Medulla oblongata (tissue), 1 donor: ENCODE measurements at regions not wholly inside any gene's neighbourhood (a gene's known extent, or its start where the extent isn't known, plus 50 kb on each side); places are given as distances from the start of the nearest gene placed in this dataset.

Experiments
- DNase-seq: peaks from one replicate; pipeline ENCODE4 v3.0.0-alpha.2; 2015; ENCODE audit errors: extremely low spot score

DNA sequence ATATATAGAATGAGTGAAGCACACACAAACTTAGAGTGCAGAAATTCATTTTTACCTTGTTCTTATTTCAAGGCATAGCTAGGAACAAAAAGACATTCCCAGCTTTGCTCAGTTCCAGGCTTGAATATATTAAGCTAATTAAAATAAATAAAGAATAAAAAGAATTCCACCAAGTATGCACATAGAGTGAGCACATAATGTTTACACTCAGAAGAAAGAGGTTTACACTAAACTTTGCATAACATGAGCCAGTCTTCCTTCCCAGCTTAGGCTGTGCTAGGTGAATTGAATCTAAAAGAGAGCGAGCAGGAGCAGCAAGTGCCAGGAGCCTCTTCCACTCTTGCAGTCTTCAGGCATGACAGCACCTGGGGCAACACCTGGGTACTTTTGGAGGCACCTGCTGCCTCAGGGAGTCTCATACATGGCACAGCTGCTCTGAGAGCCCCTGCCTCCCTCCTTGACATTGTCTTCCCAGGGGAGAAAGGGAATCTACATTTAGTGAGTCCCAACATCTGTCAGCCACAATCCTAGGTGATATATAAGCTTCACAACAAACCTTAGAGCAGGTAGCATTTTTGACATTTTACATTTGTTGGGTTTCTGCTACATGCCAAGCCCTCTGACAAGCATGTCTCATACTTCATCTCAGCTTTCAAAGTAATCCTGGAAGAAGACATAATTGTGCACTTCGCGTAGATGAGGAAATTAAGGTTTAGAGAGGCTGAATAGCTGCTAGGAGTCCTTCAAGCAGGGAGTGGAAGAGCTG lies 732.7 kb upstream of the TENM4 start:
- no peak for DNase-seq

DNA sequence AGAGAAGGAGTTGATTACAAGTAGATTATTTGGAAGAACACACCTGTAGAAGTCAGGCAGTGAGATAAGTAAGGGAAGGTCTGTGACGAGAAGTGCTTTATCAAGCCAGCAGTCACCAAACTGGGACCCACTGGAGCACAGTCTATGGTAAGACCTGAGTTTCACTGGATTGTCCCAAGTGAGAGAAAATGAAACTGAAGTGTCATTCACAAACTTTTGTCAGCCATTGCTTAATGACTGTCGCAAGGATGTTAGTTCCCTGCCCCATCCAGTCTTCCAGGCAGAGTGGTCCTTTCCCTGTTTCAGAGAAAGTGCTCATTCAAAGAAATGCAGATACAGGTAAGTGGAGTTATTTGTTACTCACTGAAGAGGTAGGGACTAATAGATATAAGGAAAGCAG lies 728.0 kb upstream of the TENM4 start:
- DNase-seq = no peak

DNA sequence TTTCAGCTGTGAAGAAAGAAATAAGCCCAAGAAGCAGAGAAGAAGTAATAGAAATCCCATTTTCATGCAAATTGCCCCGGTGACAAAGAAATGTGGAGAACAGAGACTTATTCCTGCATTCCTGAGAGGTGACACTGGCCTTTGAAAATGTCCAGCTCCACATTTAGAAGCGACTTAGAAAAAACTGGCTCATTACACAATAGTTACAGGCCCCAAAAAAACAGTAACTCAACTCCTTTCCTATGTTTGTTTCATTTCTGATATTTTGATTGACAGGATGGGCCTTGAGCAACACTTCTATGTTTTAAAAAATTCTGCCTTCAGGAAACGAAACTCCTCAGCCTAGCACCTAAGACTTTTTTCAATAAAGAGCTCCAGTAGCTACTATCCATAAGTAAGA lies 726.9 kb upstream of the TENM4 start:
- no peak for DNase-seq

DNA sequence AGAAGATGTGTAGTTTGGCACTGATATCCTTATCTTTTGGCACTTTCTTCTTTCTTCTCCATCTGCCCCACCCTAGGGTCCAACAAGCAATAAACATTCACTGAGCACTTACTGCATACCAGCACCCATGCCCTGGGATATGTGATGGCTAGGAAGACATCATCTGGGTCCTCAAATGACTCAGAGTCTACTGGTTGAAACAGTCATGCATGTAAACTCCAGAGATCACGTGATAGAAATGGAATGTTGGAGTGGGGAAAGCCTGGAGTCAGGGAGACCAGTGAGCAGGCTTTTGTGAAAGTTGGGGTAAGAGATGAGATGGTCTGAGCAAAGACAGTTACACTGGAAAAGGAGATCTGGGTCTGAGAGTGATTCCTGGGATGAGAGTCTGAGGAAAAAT lies 724.9 kb upstream of the TENM4 start:
- no peak for DNase-seq

DNA sequence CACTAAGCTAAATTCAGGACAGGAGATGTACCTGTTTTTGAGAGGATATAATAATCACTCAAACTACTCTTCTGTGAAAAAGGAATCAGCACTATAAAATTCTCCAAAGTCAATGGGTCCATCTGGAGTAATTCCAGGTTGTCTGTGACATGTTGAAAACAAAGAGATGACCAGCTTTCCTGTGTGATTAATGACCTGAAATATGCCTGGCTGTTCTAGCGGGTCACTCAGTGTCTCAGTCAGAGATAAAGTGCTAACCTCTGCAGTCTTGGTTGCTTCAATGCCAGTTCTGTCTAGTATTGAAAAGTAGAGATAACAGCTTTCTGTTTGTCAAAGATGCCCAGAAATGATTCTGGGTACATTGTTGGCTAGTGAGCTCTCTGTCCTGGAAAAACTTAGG lies 722.6 kb upstream of the TENM4 start:
- DNase-seq = no peak

DNA sequence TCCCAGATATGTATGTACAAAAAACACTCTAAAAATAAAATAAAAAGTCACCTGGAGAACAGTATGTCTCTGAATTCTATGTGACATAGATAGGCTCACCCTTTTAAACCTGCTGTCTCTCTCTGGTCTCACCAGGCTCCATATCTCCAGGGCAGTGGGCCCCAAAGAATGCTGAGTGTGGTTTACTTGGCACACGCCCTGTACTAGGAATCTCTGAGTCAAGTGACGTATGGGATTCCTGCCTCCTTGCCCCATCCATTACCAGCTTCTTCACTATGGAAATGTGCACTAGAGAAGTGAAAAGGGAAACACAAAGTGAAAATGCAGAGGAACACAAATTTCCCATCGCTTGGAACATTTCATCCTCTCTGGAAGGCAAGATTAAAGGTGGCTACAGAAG lies 722.2 kb upstream of the TENM4 start:
- no peak for DNase-seq

DNA sequence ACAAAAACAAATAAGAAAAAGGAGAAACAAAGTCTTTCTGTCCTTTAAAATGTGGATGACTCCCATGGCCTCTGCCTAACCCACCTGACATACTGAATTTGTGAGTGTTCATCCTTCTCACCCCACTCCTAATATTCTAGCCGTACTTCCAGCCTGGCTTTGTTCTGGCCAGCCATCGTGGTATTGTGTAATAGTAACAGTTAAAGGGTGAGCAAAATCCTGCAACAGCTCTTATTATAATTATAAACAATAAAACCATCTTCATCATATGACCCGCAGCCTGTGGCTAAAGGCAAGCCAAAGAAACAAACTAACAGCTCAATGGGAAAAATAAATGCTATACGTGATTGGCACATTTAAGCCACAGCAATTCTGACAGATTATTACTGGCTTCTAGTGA lies 721.6 kb upstream of the TENM4 start:
- no peak for DNase-seq

DNA sequence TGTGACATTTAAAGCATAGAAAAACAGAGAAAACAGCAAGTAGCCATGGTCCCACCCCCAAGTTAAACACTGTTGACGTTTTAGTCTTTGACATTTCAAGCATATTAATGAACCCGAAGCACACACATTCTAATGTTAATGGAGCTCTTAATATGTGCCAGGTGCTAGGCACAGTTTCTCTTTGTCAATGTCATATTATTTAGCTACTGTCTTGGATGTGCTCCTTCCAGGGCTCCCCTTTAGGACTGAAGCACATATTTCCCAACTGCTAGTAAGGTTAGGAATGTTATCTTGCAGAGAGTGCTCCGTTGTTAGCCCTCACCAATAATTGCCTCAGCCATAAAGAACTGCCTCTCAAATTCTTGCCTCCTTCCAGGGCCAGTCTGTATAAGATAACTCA lies 716.6 kb upstream of the TENM4 start:
- DNase-seq = no peak

DNA sequence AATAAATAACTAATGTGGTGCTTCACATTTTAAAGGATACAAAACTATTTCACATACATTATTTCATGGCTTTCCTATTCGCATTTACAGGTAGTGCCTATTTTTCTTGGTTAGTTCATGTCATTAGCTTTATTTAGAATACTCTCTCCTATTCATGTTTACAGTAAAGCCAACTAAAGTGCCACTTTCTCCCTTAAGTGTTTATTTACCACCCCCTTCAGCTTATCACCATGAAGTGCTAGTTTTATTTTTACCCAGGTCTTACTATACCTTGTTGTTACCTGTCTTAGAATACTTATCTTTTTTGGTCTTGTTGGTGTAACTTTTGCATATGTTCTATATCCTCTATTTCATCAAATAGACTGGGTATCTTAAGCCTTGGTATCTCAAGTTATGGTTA lies 715.2 kb upstream of the TENM4 start:
- DNase-seq = no peak

DNA sequence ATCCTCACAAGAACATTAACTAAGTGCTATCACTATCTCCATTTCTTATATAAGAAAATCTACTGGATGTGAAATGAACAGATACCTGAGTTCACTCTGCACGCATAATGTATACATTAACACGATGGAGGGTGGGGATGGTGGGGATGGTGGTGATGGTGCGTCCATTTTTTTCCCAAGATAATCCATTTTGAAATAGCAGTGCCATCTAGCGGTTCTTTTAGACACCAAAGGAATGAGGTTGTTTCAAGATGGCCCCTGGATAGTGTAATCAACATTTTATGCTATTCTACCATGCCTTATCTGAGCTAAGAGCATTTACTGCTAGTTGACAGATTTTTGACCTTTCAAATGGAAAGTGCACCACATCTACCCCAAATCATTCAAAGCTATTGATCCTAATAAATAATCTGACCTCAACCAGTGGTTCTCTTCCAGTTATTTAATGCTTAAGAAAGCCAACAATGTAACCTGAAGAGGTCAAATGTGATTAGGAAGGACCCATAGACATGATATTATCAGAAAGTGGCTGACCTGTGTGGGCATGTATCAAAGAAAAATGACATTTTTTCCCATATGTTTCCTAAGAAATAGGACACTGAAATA lies 714.7 kb upstream of the TENM4 start:
- peak; percentile 24 for DNase-seq

DNA sequence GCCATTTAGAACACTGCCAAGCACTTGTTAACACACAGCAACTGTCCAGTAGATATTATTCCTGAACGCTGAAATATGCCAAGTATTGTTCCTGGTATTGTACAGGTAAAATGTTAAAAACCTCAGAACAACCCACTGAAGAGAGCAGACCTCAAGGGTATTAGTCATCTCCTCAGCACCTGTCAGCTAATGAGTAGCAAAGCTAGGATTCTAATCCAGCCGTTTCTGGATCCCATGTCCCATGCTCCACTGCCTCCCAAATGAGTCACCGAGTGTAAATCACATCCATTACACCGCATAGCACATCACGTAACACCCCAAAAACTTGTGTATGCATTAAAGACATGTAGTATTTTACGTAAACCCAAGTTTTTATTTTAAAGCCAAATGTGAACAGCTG lies 705.4 kb upstream of the TENM4 start:
- DNase-seq = no peak

DNA sequence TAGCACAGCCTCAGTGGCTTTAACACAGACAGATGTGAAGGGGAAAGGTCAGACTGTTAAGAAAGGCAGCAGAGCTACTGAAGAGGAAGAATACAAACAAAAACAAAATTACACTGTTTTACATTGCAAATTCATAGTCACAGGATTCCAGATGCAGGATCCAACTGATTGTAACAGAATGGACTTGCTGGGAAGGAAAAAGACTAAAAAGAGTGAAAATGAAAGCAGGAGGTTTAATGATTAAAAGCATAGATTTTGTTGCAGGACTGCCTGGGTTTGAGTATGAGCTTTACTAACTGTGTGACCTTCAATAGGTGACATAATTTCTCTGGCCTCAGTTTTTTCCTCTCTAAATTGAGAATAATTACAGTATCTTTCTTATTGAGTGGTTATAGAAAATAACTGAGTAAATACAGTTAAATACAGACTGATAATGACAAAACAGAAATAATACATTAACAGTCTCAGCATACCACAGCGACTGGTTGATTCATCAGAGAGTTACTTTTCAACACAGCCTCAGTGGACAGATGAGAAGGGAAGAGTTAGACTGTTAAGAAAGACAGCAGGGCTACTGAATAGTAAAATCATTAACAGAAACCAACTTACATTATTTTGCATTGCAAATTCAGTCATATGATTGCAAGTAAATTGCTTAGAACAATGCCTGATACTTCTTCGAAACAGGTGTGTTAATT lies 704.2 kb upstream of the TENM4 start:
- DNase-seq = no peak

DNA sequence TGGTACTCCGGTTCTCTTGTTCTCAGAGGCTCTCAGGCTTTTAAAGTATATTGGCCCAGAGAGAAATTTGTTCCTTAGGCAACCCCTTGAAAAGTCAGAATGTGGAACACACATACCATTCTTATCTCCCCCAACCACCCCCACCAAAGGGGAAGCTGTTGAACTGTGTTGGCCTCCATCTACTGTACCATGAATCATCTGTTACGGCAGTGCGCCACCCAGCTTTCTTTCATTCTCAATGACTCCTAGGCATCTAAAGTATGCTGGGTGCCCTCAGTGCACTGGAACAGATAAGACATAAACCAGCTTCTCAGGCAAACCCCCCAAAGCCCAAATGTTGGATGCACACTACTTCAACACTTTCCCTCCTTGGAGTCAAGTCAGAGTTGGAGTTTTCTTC lies 696.2 kb upstream of the TENM4 start:
- DNase-seq = no peak

DNA sequence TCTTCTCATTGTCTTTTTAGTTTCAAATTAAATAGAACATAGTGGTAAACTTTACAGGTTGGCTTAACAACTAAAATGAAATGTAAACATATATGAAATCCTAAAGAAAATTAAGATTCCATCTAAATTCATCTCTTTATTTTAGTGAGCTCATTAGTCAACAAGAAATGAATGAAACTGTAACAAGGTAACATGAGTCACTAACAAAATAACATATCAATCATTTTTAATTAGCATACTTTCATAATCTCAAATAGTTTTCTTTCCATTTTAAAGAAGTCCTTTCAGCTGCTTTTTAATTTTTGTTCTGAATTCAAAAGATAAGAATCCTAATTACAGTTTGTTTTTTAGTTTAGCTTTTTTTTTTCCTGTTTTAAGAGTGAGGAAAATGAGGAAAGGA lies 688.6 kb upstream of the TENM4 start:
- DNase-seq = no peak

DNA sequence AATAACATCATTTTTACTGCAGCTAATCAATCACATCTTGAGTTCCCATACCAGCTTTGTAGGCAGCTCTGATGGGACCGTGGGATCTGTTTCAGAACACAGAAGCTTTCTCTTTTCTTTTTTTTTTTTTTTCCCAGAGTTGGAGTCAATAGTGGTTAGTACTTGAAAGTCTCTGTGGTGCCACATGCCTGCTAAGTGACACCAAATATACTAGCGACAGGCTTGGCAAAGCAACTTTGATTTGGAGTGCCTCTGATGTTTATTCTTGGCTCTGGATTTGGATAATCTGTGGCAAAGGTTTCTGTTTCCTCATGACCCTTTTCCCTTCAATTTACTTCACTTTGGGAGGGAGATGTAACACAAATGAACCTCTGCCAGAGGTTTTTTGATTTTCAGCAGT lies 681.4 kb upstream of the TENM4 start:
- no peak for DNase-seq

DNA sequence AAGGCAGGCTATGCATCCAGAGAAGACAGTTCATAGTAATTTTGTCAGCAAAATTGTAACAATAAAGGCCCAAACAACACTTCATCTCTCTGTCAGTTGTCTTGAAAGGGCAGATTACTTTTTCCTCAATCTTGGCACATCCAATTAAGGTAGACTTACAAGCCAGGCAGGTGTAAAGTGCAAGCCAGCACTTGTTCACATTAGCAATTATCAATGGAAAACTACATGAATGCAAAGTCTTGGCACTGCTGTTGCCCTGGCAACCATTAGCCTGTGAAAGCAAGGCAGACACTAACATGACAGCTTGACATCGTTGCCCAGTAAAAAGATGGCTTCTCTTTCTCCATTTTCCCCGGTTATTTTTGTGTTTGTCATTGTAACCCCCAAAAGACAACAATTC lies 677.2 kb upstream of the TENM4 start:
- no peak for DNase-seq

DNA sequence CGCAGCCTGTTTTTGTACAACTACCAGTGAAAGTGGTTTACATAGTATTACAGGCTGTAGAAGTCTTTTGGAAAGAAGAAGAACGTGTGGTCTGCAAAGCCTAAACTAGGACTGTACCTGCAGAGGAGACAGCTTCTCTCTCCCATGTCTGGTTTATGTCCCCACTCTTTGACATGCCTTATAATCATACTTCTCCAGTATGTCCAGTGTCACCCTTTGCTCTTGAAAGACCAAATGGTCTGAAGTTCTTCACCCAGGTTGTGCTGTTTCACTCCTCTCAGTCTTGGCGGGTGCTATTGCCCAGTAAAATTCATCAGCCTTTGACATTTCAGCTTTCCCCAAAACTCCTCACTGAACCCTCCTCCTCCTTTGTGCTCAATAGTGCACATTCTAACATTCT lies 676.0 kb upstream of the TENM4 start:
- DNase-seq = no peak

DNA sequence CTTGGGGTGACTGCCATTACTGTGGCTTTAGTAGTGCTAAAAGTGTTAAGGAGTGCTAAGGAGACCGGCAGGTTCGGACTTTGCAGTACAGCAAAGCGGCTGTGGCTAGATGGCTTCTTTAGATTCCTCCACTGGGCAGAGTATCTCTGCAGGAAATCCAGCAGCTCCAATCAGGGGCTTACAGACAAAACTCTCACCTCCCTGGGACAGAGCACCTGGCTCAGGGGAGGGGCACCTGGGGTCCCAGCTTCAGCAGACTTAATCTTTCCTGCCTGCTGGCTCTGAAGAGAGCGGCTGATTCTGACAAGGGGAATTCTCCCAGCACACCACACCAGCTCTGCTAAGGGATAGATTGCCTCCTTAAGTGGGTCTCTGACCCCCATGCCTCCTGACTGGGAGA lies 668.8 kb upstream of the TENM4 start:
- DNase-seq = no peak

DNA sequence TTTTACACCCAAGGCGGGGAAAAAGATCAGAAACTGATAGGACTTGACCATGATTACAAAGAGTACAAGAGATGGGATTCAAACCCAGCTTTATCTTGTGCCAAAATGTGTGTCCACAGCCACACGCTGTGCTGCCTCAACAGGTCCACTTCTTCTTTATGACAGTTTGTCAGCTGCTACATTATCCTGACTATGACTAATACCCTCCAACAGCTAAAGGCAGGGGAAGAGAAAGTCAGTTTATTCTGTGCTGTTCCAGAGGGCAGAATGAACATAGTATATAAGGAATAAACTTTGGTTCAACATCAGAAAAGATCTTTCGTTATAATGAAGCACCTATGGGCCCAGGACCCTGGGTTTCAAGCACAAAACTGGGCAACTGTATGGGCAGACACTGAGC lies 668.2 kb upstream of the TENM4 start:
- no peak for DNase-seq

DNA sequence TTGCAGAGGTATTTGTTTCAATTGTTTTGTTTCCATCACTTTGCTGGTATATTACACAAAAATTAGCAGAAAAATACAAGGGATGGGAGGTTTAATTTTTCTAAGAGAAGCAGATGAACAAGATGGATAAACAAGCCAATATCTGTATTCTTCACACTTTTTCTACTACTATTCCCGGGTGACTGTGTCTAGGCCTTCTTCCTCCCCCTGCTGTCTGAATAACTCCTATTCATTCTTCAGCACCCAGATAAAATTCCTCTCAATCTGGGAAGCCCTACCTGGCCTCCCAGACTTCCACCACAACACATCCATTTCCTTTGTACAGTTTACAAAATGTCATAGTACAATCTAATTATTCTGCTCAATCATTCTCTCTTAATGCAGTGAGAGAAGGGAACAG lies 666.6 kb upstream of the TENM4 start:
- DNase-seq = no peak

DNA sequence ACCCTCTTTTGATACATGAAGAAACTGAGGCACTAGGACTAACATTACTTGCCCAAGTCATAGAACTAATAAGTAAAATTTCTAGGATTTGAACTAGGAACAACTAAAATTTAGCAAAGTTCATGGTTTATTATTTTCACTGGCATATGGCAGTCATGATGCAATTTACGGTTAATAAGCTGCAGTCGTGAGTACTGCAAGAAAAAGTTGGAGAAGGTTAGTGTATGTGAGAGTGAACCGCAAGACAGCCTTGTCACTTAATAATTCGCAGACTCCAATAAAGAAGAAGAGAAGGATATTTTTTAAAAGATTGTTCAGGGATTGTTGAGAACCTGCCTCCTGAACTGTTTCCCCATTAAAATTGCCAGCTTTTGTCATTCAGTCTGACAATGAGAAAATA lies 663.4 kb upstream of the TENM4 start:
- DNase-seq = no peak

DNA sequence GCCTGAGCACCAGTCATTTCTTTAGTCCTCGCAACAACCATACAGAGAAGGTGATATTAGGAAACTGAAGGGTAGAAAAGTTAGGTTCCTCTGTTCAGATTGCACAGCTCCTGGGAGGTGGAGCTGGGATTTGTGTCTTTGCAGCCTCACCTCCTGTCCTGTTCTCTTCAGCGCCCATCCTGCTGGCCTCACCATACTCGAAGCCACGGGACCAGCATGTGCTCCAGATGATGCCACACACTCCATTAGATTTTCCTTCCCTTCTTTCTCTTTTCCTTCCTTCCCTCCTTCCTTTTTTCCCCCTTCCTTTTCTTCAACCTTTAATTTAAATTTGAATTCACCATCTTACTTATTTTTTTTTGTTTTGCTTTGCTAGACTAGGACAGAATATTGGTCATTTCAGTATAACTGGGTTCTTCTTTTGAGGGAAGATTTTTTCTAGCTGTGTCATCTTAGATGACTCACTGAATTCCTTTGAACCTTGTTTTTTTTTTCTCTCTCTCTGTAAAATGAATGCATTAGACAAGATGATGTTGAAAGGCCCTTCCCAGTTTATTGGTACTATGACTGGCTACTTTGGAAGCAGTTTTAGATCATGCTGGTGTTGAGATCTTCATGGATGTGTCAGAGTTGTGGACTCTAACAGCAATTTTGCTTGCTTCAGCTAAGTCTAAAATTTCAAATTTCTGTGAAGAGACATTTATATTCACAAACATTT lies 662.5 kb upstream of the TENM4 start:
- no peak for DNase-seq

DNA sequence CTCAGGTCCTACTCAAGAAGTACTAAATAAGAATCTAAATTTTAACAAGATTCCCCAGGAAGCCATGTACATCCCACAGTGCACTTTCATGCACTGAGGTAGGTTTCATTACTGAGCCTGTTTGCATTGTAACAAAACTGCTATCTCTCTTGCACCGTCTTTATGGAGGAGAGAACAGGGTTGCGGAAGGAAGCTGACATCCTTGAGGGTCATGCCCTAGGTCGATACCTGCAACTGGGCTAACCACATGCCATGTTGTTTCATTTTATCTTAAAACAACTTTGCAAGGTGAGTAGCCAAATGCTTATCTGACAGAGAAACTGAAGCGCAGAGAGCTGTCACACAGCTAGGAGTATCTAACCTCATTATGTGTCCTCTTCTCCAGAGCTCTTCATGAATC lies 656.3 kb upstream of the TENM4 start:
- no peak for DNase-seq
